HepG2 (cell line): ENCODE measurements at regions not wholly inside any gene's neighbourhood (a gene's known extent, or its start where the extent isn't known, plus 50 kb on each side); places are given as distances from the start of the nearest gene placed in this dataset.

Source experiments
- ATAC-seq: fragments of 200-7000 bp; cut with Tn5 transposase; 3 replicates; pipeline ENCODE4 v1.9.1; 2020; ENCODE audit warnings: mild to moderate bottlenecking, moderate library complexity
- BruUV-seq: library from RNA; stranded (reverse); fragments of 400-500 nt; replicated peaks from 2 replicates; lab custom pipeline; 2021; lab: Mats Ljungman, UMichigan
- CTCF ChIA-PET: fragments of 300-600 bp; formaldehyde crosslinking; extraction: SDS; loops from one replicate; lab custom pipeline; 2021; ENCODE audit warnings: low total read pairs, inconsistent platforms, low intra/inter-chr PET ratio; lab: Yijun Ruan, JAX
- POLR2A ChIA-PET: fragments of 350-600 bp; sonication (Branson Sonifier 250); formaldehyde crosslinking; loops from one replicate; lab custom pipeline; 2020; ENCODE audit warnings: antibody characterized with exemption, inconsistent platforms; lab: Yijun Ruan, JAX
- DNase-seq: peaks from one replicate; pipeline ENCODE4 v3.0.0-alpha.2; 2015; ENCODE audit warnings: low spot score
- FAIRE-seq: peaks from 3 replicates; lab custom pipeline; 2011; peaks lifted over from hg19 to GRCh38; lab: Jason Lieb, UNC
- H2AFZ ChIP-seq: one replicate; pipeline ENCODE4 v1.6.1; 2011; ENCODE audit warnings: low read length, inconsistent platforms
- H3K27ac ChIP-seq: fragments of 300-600 bp; 3 replicates; pipeline ENCODE4 v1.8.0; 2011; ENCODE audit warnings: mixed run types, mild to moderate bottlenecking, mixed read lengths, low read length, inconsistent platforms; ENCODE audit not compliant: insufficient read depth; ENCODE audit errors: extremely low read length
- H3K27me3 ChIP-seq, 2 experiments: fragments of 200-600 bp in 1 of 2; 2 replicates in 1 of 2; 3 replicates in 1 of 2; pipeline versions ENCODE4 v1.6.0 to v1.8.0; 2011; ENCODE audit warnings: low read length in 2 of 2, mild to moderate bottlenecking in 2 of 2, moderate library complexity in 2 of 2, inconsistent platforms in 1 of 2; ENCODE audit not compliant: insufficient read depth in 2 of 2, control insufficient read depth in 1 of 2
- H3K36me3 ChIP-seq, 2 experiments: fragments of 200-600 bp in 1 of 2; replicated peaks in 1 of 2; 2 replicates in 1 of 2; 3 replicates in 1 of 2; pipeline versions ENCODE4 v1.5.1 to v1.8.0; 2011; ENCODE audit warnings: low read length in 2 of 2, inconsistent platforms in 1 of 2; ENCODE audit not compliant: insufficient read depth in 2 of 2, control insufficient read depth in 1 of 2
- H3K4me1 ChIP-seq: 2 replicates; pipeline ENCODE4 v1.5.1; 2012; ENCODE audit warnings: low read length, inconsistent platforms; ENCODE audit not compliant: insufficient read depth
- H3K4me2 ChIP-seq: 2 replicates; pipeline ENCODE4 v1.6.0; 2011; ENCODE audit warnings: low read depth, low read length, inconsistent platforms
- H3K4me3 ChIP-seq, 3 experiments: fragments of 200-600 bp in 1 of 3; sonication (generic), shearing (Covaris generic) in 1 of 3; replicated peaks in 1 of 3; 2 replicates each; pipeline ENCODE4 v1.5.1; 2011 to 2016; ENCODE audit warnings: low read length in 3 of 3, inconsistent platforms in 2 of 3, low read depth in 2 of 3, mild to moderate bottlenecking in 2 of 3, control low read depth in 1 of 3, mixed read lengths in 1 of 3; ENCODE audit not compliant: insufficient read depth in 1 of 3
- H3K79me2 ChIP-seq: one replicate; pipeline ENCODE4 v1.6.1; 2011; ENCODE audit warnings: low read length, inconsistent platforms; ENCODE audit not compliant: insufficient read depth
- H3K9ac ChIP-seq: 2 replicates; pipeline ENCODE4 v1.6.0; 2011; ENCODE audit warnings: mild to moderate bottlenecking, low read depth, low read length, inconsistent platforms; ENCODE audit not compliant: insufficient read depth
- H3K9me3 ChIP-seq: 2 replicates; pipeline ENCODE4 v1.5.1; 2012; ENCODE audit warnings: mild to moderate bottlenecking, low read length
- H4K20me1 ChIP-seq: 2 replicates; pipeline ENCODE4 v1.6.0; 2011; ENCODE audit warnings: inconsistent platforms, mild to moderate bottlenecking, low read length, moderate library complexity; ENCODE audit not compliant: insufficient read depth
- MAFF ChIP-seq: IDR thresholded peaks from 2 replicates; pipeline ENCODE4 v1.6.1; 2011; ENCODE audit warnings: low read depth, low read length, improper control_type of control experiment
- MAFK ChIP-seq, 2 experiments: IDR thresholded peaks in 1 of 2; conservative IDR thresholded peaks in 1 of 2; 2 replicates each; pipeline ENCODE4 v1.6.1; 2011; ENCODE audit warnings: improper control_type of control experiment in 2 of 2, low read length in 2 of 2
- MATR3 ChIP-seq: sonication (generic); formaldehyde crosslinking; IDR thresholded peaks from 2 replicates; pipeline ENCODE4 v1.4.0; 2020; ENCODE audit warnings: missing genetic modification reagents
- POGK ChIP-seq: sonication (generic); formaldehyde crosslinking; conservative IDR thresholded peaks from 2 replicates; pipeline ENCODE4 v1.8.0; 2022; ENCODE audit warnings: mild to moderate bottlenecking, moderate library complexity, missing genetic modification reagents
- PRDM10 ChIP-seq: sonication (generic); formaldehyde crosslinking; IDR thresholded peaks from 2 replicates; pipeline ENCODE4 v1.4.0; 2020; ENCODE audit warnings: low read depth, missing genetic modification reagents
- WGBS: methylation state at CpG from one replicate; pipeline ENCODE4 v1.1.6; 2017; ENCODE audit warnings: low lambda C conversion rate; 5-methylcytosine and 5-hydroxymethylcytosine counted together
- in situ Hi-C: cut with HindIII; loops from 2 replicates; pipeline ENCODE4 v1.10.0; 2017; ENCODE audit warnings: low pct_unique_long_range_greater_than_20kb; ENCODE audit not compliant: extremely low pct_ligation_motif_present
- intact Hi-C: fragments of 100-400 bp; cut with micrococcal nuclease; formaldehyde crosslinking; loops from one replicate; pipeline ENCODE4 v1.10.0; 2022; ENCODE audit not compliant: unreplicated experiment

- no peaks in the 10 kb centered on the region for H3K4me1 ChIP-seq
- WGBS: 31% methylated on average over 3 of the region's 3 CpGs
- in situ Hi-C loops: no loop called here
- FAIRE-seq: no peak
- TF ChIP-seq MAFK (conservative IDR thresholded peaks at IDR 0.05 in 1 of 2, IDR thresholded peaks at IDR 0.05 in 1 of 2; ENCODE audit: low read length in 2 of 2) (no peak), POGK (CRISPR knock-in tag) (no peak), PRDM10 (CRISPR knock-in tag) (no peak), MAFF (no peak), MATR3 (CRISPR knock-in tag) (no peak)
- TF ChIP-seq, all 625 proteins: peak for 0
- DNase-seq (no peak), ATAC-seq (no peak)
- Histone ChIP-seq H3K9ac (no peak overlapping the region), H4K20me1 (no peaks in the 10 kb centered on the region), H3K4me2 (no peak overlapping the region), H2AFZ (no peak overlapping the region), H3K79me2 (no peaks in the 10 kb centered on the region), H3K9me3 (no peaks in the 10 kb centered on the region), H3K27me3 (peaks cover 2 to 9% of the 10 kb centered on the region in 2 experiments; a peak in 2 of 5 replicates), H3K27ac (no peak overlapping the region), H3K36me3 (no peaks in the 10 kb centered on the region), H3K4me3 (no peak overlapping the region)
- no TSS peak for BruUV-seq
- intact Hi-C loops: no loop called here
- ChIA-PET CTCF (no interaction called here), POLR2A (no interaction called here)
These were observed 120.0 kb downstream of the KCNA5 start for GRCh38 chr12:5163661-5164060.
